ENCODE measurements at regions not wholly inside any gene's neighbourhood (a gene's known extent, or its start where the extent isn't known, plus 50 kb on each side); places are given as distances from the start of the nearest gene placed in this dataset.
"Not testable (repeated sequence)": the region's sequence is repeated elsewhere in the genome, so short reads cannot be mapped to it uniquely, and the experiment has no call there.

GRCh38 chr12:91778091-91778832, 367.4 kb downstream of the BTG1 start:
- DNase-seq = no peak

- DNase-seq = no peak
Measured at GRCh38 chr12:91777268-91777992, 368.2 kb downstream of the BTG1 start.

DNA sequence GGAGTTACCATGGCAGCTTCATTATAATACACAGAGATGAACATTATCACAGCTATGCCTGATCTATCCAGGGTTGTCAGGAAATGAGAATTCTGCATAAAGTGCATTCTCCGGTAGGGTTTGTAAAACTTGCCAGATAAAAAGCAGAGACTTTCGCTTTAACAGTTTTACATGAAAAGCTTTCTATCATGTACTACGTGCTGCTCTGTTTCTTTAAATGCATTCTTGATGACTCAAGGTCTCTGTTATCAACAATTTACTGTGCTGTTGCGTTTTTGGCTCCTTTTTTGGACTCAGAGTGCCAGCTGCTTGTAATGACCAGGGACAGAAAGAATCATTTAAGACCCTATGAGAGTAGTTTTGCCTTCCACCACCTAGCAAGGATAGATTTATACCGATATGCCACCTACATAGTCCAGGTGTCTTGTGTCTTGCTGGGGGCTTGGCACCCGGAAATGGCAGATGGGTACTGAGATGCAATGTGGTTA, 371.2 kb downstream of the BTG1 start:
- no peak for DNase-seq

- DNase-seq = no peak
Measured at GRCh38 chr12:91773749-91774429, 371.8 kb downstream of the BTG1 start.

DNA sequence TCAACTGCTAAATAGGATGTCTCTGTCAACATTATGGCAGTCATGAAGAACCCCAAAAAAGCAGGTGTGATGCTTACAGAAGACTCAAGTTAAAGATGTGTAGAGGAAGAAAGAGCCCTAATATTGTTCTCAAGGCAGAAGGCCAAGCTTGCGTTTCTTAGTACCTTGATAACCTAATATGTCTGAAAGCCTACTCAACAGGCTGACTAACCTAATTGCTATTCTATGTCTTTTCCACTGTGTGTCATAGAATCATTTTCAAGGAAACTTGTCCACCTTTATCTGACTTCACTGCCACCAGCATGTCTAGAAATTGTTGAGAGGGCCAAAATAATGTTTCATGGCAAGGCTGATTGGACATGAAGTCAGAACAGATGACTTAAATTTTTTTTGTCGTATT, 373.2 kb downstream of the BTG1 start:
- no peak for DNase-seq

GRCh38 chr12:91769736-91770135, 375.9 kb downstream of the BTG1 start:
- no peak for DNase-seq

DNA sequence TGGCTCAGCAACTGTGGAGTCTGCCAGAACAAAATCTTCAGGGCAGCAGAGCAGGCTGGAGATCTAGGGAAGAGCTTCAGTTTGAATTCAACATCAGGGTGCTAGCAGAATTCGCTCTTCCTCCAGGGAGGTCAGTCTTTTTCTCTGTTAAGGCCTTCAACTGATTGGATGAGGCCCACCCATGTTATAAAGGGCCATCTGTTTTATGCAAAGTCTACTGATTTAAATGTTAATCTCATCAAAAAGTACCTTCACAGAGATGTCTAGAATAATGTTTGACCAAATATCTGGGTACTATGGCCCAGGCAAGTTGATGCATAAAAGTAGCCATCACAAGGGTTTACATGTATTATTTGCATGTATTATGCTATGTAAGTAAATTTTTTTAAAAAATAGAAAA, 378.4 kb downstream of the BTG1 start:
- no peak for DNase-seq

- no peak for DNase-seq
Measured at GRCh38 chr12:91766454-91766853, 379.2 kb downstream of the BTG1 start.

DNA sequence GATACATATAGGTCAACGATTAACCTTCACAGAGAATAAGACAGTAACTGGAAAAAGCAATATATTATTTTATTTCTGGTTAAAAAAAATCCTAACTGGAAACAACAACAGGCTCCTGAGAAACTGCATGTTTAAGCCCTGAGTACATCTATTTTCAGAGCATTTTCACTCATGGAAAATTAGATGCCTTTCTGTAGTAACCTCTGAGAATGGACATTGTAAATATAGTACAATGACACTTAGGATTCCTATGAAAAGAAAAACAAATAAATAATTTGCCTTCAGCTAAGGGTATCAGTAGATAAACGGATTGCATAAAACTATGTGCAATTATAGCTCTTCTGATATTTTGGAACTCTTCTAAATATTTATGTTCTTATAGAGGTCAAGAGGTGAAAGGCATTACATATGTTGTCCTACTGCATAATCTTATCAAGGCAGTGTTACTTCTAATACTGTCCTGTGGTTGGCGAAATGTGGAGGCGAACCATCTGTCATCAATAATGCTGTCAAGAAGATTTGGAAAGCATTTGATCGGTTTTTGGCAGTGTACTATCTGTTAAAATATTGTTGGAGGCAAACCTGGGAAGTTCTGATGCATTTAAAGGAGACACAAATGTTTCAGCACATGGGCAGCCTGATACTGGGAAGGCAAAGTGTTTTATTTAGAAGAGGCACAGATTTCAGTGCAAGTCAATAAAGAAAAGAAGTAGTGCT, 381.8 kb downstream of the BTG1 start:
- peak; percentile 94 for DNase-seq

DNA sequence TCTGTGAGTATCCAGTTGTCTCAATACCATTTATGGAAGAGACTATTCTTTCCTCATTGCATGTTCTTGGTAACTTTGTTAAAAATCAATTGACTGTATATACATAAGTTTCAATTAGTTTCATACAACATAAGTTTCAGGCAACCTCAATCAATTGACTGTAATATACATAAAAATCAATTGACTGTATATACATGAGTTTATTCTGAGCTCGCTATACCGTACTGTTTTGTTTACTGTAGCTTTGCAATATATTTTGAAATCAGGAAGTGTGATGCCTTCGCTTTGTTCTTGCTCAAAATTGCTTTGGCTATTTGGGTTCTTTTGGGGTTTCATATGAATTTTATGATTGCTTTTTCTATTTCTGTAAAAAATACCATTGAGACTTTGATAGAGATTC, 392.0 kb downstream of the BTG1 start:
- no peak for DNase-seq

DNA sequence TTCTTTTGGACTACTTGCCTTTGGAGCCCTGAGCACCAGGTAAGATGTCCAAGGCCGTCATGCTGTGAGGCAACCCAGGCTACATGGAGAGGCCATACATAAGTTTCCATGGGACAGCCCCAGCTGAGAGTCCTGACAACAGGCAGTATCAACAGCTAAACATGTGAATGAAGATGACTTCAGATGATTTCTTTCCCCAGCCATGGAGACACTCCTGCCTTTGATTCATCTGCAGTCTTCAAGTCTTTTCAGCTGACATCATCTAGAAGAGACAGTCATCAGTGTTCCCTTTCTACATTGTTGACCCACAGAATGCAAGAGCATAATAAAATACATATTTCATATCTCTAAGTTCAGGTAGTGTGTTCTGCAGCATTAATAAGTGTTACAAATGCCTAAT, 398.7 kb downstream of the BTG1 start:
- no peak for DNase-seq

DNA sequence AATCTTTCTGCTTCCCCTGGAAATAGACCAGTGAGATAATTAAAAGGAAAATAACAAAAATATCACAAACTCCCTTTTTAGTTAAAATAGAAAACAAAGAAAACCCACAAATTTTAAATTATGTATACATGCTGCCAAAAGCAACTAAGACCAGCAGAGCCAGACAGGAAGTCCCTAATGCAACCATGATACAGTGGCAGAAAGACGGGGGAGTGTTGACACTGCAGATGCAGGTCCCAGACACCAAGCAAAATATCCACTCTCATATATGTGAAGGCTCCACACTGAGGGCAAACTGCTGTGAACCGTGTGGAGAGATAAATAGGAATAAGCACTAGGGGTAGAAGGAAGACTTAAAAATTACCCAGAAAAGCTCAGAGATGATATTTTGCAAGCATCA, 401.0 kb downstream of the BTG1 start:
- no peak for DNase-seq

DNA sequence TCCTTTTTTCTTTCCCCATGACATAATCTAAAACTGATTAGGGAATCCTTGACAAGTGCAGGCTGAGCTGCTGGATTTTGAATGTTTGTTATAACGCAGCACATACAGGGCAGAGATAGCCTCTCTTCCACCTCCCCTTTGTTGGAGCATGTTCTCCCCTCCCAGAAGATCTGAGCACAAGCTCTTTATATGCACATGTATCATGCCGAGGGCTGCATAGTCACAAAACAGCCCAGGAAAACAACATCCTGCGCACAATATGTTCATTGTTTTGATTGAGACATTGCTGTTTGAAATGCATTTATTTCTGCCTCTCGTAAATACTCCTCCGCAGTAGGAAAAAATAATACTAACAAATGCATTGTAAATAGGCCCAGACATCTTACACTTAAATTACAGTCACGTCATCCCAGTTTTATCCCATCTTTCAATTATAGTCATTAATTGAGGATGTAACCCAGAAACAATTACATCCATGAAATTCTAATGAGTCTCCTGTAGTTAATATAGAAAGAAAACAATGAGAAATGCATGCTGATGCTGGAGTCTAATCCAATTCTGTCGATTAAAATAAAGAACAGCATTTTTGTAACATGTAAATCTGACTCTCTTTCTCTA, 401.8 kb downstream of the BTG1 start:
- no peak for DNase-seq

DNA sequence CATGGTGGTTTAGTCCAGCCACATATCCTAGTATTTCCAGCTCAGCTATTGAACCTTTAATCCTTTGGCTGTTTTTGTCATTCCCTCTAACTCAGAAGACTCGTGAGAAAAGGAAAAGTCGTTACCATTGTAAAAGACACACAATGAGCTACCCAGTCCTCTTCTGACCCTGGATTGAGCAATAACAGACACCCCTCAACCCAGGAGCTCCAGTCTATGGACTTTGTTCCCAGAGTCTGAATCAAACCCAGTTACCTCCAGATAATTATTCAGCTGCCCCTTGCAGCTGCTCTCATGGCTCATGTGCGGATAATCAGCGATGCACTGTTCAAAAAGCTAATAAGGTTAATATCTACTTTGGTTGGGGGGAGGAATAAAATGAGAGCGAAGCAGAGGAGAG, 402.4 kb downstream of the BTG1 start:
- DNase-seq = no peak

GRCh38 chr12:91741932-91742331, 403.7 kb downstream of the BTG1 start:
- DNase-seq = no peak

- not testable (repeated sequence) for DNase-seq
Measured at GRCh38 chr12:91733846-91734245, 411.8 kb downstream of the BTG1 start.

- no peak for DNase-seq
Measured at GRCh38 chr12:91732086-91732485, 413.6 kb downstream of the BTG1 start.

DNA sequence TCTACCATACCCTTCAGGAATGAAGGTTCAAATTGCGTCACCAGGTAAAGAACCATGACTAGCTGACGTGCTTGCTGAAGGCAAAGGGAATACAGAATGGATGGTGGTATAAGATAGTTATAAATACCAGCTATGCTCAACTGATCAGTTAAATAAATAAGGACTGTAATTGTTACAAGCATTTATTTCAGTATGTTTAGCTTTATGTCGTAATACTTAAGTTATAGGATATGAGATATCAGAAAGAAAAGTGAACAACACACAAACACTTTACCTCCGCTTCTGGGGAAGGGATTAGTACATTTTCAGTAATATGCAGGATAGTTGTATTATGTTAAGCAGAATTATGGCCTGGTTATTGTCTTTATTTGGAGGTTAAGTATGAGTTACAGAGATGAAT, 416.1 kb downstream of the BTG1 start:
- DNase-seq = no peak

DNA sequence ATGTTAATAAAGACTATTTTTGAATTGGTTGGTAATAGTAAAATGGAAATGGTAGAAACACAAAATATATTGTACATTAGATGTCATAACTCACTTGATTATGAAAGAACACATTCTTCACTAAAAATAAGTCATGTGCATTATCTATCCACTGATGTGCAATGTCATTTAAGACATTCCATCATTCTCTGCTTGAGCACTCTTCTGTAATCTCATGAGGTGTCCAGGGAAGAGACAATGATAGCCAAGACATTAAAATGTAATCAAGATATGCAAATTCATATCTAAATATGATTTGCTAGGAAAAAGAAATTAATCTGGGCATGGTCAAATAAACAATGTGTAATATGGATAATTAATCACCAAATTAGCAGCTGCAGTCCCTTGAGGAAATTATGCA, 422.5 kb downstream of the BTG1 start:
- DNase-seq = no peak

DNA sequence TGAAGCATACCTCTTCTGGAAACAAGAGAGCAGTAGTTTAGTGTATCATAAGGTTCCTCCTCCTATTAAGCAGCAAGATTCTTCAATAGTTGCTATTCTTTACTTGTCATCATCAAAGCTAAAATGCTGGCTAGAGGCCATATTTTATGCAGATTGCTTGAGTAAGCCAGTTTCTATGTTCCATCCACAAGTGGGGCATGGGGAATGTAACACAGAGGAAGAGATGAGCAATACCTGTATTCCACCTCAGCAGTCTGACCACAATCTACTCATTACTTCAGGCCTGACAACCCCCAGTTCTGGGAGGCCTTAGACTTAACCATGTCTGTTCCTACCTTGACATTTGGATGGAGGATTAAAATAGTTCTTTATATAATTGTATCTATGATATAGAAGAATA, 423.6 kb downstream of the BTG1 start:
- DNase-seq = no peak

DNA sequence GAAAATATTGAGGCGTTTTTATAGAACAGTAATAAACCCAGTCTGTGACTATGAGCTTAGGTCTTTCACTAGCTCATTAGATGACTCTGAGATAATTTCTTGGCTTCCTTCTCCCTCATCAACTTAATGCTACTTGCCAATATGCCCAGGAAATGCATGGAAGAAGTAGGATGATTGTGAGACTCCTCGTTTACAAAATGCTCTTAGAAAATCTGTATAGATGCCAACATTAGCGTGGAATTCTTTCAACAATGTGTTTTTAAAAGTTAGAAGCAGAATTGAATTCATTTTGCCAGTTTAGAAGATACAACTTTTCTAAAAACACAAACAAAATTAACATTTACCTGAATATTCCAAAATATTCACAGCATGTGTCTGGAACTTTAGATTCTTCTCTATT, 424.6 kb downstream of the BTG1 start:
- no peak for DNase-seq

DNA sequence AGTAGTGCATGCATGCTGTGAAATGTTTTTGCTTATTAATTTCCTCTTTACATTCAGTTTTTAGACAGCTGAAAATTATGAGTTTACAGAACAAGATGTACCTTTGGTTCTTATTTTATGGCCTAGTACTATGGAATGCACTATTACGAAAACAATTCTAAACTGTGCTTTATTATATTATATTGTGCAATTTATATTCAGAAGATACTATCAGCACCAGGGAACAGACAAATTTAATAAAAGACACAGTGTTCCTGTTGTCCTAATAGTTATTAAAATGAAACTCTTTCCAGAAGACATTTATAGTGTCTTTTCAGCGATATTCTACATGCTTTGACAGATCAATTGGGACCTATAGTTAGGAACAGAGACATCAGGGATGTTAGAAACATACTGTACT, 427.3 kb downstream of the BTG1 start:
- DNase-seq = no peak

- DNase-seq = peak; percentile 32
Measured at GRCh38 chr12:91717804-91718203, 427.8 kb downstream of the BTG1 start.
